Upper lobe of left lung (tissue), 4 donors: ENCODE measurements at regions not wholly inside any gene's neighbourhood (a gene's known extent, or its start where the extent isn't known, plus 50 kb on each side); places are given as distances from the start of the nearest gene placed in this dataset.

Experiments
- CTCF ChIP-seq, 6 experiments: fragments of 450-650 bp in 4 of 6; fragments of 200-600 bp in 2 of 6; sonication (generic) in 2 of 6; IDR thresholded peaks; one replicate each; pipeline ENCODE4 v1.5.1; 2016 to 2019; ENCODE audit warnings: antibody characterized with exemption in 6 of 6
- EP300 ChIP-seq, 4 donors: sonication (generic); formaldehyde crosslinking; IDR thresholded peaks; one replicate each; pipeline ENCODE4 v1.5.1; 2017; ENCODE audit warnings: antibody characterized with exemption in 4 of 4, control low read depth in 2 of 4
- POLR2A ChIP-seq, 4 donors: fragments of 450-650 bp; IDR thresholded peaks; one replicate each; pipeline ENCODE4 v1.5.1; 2016 to 2017; ENCODE audit warnings: antibody characterized with exemption in 4 of 4, mild to moderate bottlenecking in 2 of 4
- POLR2AphosphoS5 ChIP-seq, 2 donors: sonication (generic); formaldehyde crosslinking; IDR thresholded peaks; one replicate each; pipeline ENCODE4 v1.5.1; 2017; ENCODE audit warnings: antibody characterized with exemption in 2 of 2

DNA sequence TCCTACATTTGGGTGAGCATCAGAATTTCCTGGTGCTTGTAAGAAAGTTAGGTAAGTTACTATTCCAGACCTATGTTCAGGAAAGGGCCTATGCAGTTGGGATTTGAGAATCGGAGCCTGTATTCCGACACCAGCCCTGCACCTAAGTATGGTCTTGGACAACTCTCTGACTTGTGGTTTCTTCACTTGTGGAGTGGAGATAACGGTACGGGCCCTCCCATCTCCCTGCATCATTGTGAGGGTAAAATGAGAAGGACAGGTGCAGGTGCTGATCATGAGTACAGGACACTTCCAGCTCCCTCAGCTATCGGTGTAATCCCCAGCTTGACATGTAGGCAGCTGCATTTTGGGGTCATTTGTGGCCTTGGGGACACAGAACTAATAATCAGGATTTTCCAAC lies 138.3 kb upstream of the NAMPT start:
- no peak for TF ChIP-seq CTCF (IDR thresholded peaks at IDR 0.05)
- TF ChIP-seq POLR2AphosphoS5 (IDR thresholded peaks at IDR 0.05) = no peak
- no peak for TF ChIP-seq POLR2A (IDR thresholded peaks at IDR 0.05)
- TF ChIP-seq EP300 (IDR thresholded peaks at IDR 0.05) = no peak
